ENCODE measurements at regions not wholly inside any gene's neighbourhood (a gene's known extent, or its start where the extent isn't known, plus 50 kb on each side); places are given as distances from the start of the nearest gene placed in this dataset.

- DNase-seq (ENCODE audit: low read depth) = no peak
- H3K4me3 ChIP-seq (ENCODE audit: low read depth, low read length) = no peak overlapping the region
- no peak for TF ChIP-seq CTCF (conservative IDR thresholded peaks at IDR 0.05; ENCODE audit: low read depth, low read length)
These were observed 279.0 kb downstream of the HS3ST1 start for GRCh38 chr4:11149612-11150259.

- no peak overlapping the region for H3K4me3 ChIP-seq (ENCODE audit: low read depth, low read length)
- DNase-seq (ENCODE audit: low read depth) = no peak
- no peak for TF ChIP-seq CTCF (conservative IDR thresholded peaks at IDR 0.05; ENCODE audit: low read depth, low read length)
These were observed 288.8 kb downstream of the HS3ST1 start for GRCh38 chr4:11139871-11140270.

- no peak overlapping the region for H3K4me3 ChIP-seq (ENCODE audit: low read depth, low read length)
- no peak for DNase-seq (ENCODE audit: low read depth)
- no peak for TF ChIP-seq CTCF (conservative IDR thresholded peaks at IDR 0.05; ENCODE audit: low read depth, low read length)
These were observed 289.7 kb downstream of the HS3ST1 start for GRCh38 chr4:11138964-11139363.

GRCh38 chr4:11134705-11135104 is 294.0 kb downstream of the HS3ST1 start:
- no peak for DNase-seq (ENCODE audit: low read depth)
- no peak overlapping the region for H3K4me3 ChIP-seq (ENCODE audit: low read depth, low read length)
- no peak for TF ChIP-seq CTCF (conservative IDR thresholded peaks at IDR 0.05; ENCODE audit: low read depth, low read length)

- DNase-seq (ENCODE audit: low read depth) = no peak
- no peak overlapping the region for H3K4me3 ChIP-seq (ENCODE audit: low read depth, low read length)
- no peak for TF ChIP-seq CTCF (conservative IDR thresholded peaks at IDR 0.05; ENCODE audit: low read depth, low read length)
These were observed 294.8 kb downstream of the HS3ST1 start for GRCh38 chr4:11133868-11134267.

GRCh38 chr4:11132478-11132877 is 296.2 kb downstream of the HS3ST1 start:
- no peak for TF ChIP-seq CTCF (conservative IDR thresholded peaks at IDR 0.05; ENCODE audit: low read depth, low read length)
- H3K4me3 ChIP-seq (ENCODE audit: low read depth, low read length) = no peak overlapping the region
- DNase-seq (ENCODE audit: low read depth) = no peak

- DNase-seq (ENCODE audit: low read depth) = no peak
- no peak for TF ChIP-seq CTCF (conservative IDR thresholded peaks at IDR 0.05; ENCODE audit: low read depth, low read length)
- no peak overlapping the region for H3K4me3 ChIP-seq (ENCODE audit: low read depth, low read length)
These were observed 297.2 kb downstream of the HS3ST1 start for GRCh38 chr4:11131491-11131890.

Data from choroid plexus epithelial cell (primary cell).